NCI-H2171 treated with DMSO at 0.1 percent for 48 hours (cell line): ENCODE measurements at regions not wholly inside any gene's neighbourhood (a gene's known extent, or its start where the extent isn't known, plus 50 kb on each side); places are given as distances from the start of the nearest gene placed in this dataset.
"Not testable (repeated sequence)": the region's sequence is repeated elsewhere in the genome, so short reads cannot be mapped to it uniquely, and the experiment has no call there.

Experiments
- DNase-seq: peaks from one replicate; lab custom pipeline; 2025; lab: John Stamatoyannopoulos, UW

GRCh38 chr3:21020043-21020442 is 731.0 kb downstream of the ZNF385D start:
- DNase-seq, result no peak

GRCh38 chr3:21017115-21017852 is 733.7 kb downstream of the ZNF385D start:
- no peak for DNase-seq

GRCh38 chr3:21013566-21013965 is 737.4 kb downstream of the ZNF385D start:
- no peak for DNase-seq

GRCh38 chr3:20999661-21000060 is 751.3 kb downstream of the ZNF385D start:
- no peak for DNase-seq

- no peak for DNase-seq
These were observed 753.8 kb downstream of the ZNF385D start for GRCh38 chr3:20997183-20997582.

- no peak for DNase-seq
These were observed 760.1 kb downstream of the ZNF385D start for GRCh38 chr3:20990896-20991295.

GRCh38 chr3:20989653-20990052 is 761.4 kb downstream of the ZNF385D start:
- not testable (repeated sequence) for DNase-seq

- peak; percentile 92 for DNase-seq
These were observed 766.3 kb downstream of the ZNF385D start for GRCh38 chr3:20984594-20985205.

- no peak for DNase-seq
These were observed 775.8 kb downstream of the ZNF385D start for GRCh38 chr3:20975188-20975651.

GRCh38 chr3:20974396-20974795 is 776.6 kb downstream of the ZNF385D start:
- DNase-seq, result peak; percentile 71

- not testable (repeated sequence) for DNase-seq
These were observed 780.2 kb downstream of the ZNF385D start for GRCh38 chr3:20970807-20971206.

- DNase-seq, result not testable (repeated sequence)
These were observed 781.5 kb upstream of the SGO1 start for GRCh38 chr3:20967485-20967884.

- no peak for DNase-seq
These were observed 772.2 kb upstream of the SGO1 start for GRCh38 chr3:20958161-20958560.

- no peak for DNase-seq
These were observed 759.9 kb upstream of the SGO1 start for GRCh38 chr3:20945892-20946291.

GRCh38 chr3:20935791-20936190 is 749.8 kb upstream of the SGO1 start:
- no peak for DNase-seq

GRCh38 chr3:20931834-20932233 is 745.8 kb upstream of the SGO1 start:
- no peak for DNase-seq

- DNase-seq, result peak; percentile 10
These were observed 744.0 kb upstream of the SGO1 start for GRCh38 chr3:20930034-20930433.

GRCh38 chr3:20924646-20925385 is 738.8 kb upstream of the SGO1 start:
- DNase-seq, result no peak

GRCh38 chr3:20921112-20921511 is 735.1 kb upstream of the SGO1 start:
- not testable (repeated sequence) for DNase-seq

GRCh38 chr3:20916951-20917606 is 731.1 kb upstream of the SGO1 start:
- DNase-seq, result peak; percentile 38

- DNase-seq, result no peak
These were observed 728.3 kb upstream of the SGO1 start for GRCh38 chr3:20914310-20914709.

- DNase-seq, result no peak
These were observed 726.4 kb upstream of the SGO1 start for GRCh38 chr3:20912406-20912805.
